ENCODE measurements at regions not wholly inside any gene's neighbourhood (a gene's known extent, or its start where the extent isn't known, plus 50 kb on each side); places are given as distances from the start of the nearest gene placed in this dataset.

GRCh38 chr2:136356125-136357006, 238.4 kb upstream of the CXCR4 start:
- no peaks in the 10 kb centered on the region for H3K4me1 ChIP-seq (ENCODE audit: insufficient read depth, low read length)
- no peak overlapping the region for H3K27ac ChIP-seq (ENCODE audit: insufficient read length, low read depth, low read length)
- no peaks in the 10 kb centered on the region for H3K4me1 Mint-ChIP-seq
- no peak overlapping the region for H2AK5ac ChIP-seq (ENCODE audit: insufficient read length, low read length)
- no peak overlapping the region for H2BK20ac ChIP-seq (ENCODE audit: low read depth, low read length, poor library complexity, severe bottlenecking)
- H3K4me2 ChIP-seq (ENCODE audit: insufficient read depth, insufficient read length, low read length) = no peak overlapping the region
- H3K4ac ChIP-seq (ENCODE audit: low read depth, low read length) = no peak overlapping the region
- no peaks in the 10 kb centered on the region for H3K9me3 ChIP-seq (ENCODE audit: control insufficient read depth, low read depth, low read length)
- H3K18ac ChIP-seq (ENCODE audit: insufficient read length, low read depth, low read length) = no peak overlapping the region
- no peak overlapping the region for H3T11ph ChIP-seq (ENCODE audit: low read length)
- H3K27ac Mint-ChIP-seq = no peak overlapping the region
- no peaks in the 10 kb centered on the region for H3K36me3 Mint-ChIP-seq (ENCODE audit: insufficient read depth in 1 of 3, low read depth in 3 of 3)
- H3K9ac ChIP-seq (ENCODE audit: extremely low read depth, insufficient read length, low read length) = no peak overlapping the region
- no peaks in the 10 kb centered on the region for H3K23me2 ChIP-seq (ENCODE audit: insufficient read length, low read depth, low read length, poor library complexity, severe bottlenecking)
- H3K56ac ChIP-seq (ENCODE audit: insufficient read length, low read depth, low read length) = no peak overlapping the region
- H4K8ac ChIP-seq (replicated peaks; ENCODE audit: insufficient read length, low read depth, low read length) = no peak overlapping the region
- no peak overlapping the region for H4K5ac ChIP-seq (ENCODE audit: insufficient read length, low read depth, low read length)
- H4K91ac ChIP-seq (ENCODE audit: insufficient read length, low read depth, low read length) = no peak overlapping the region
- no CpG with 5 or more reads among the region's 10 CpGs for WGBS (ENCODE audit: extremely low coverage, insufficient read length, low lambda C conversion rate)
- no peak overlapping the region for H2BK12ac ChIP-seq (ENCODE audit: insufficient read length, low read depth, low read length)
- no peaks in the 10 kb centered on the region; the same call in 1 of the 2 replicates for H3K27me3 Mint-ChIP-seq (ENCODE audit: low read depth)
- no peak overlapping the region for H2AFZ ChIP-seq (ENCODE audit: low read length)
- H4K20me1 ChIP-seq (ENCODE audit: control insufficient read depth, insufficient read depth, insufficient read length) = no peaks in the 10 kb centered on the region
- H3K4me3 Mint-ChIP-seq = no peak overlapping the region
- no peaks in the 10 kb centered on the region for H3K79me1 ChIP-seq (ENCODE audit: insufficient read depth, low read depth, low read length, poor library complexity, severe bottlenecking)
- no peak for TF ChIP-seq CTCF (conservative IDR thresholded peaks at IDR 0.05)
- no peaks in the 10 kb centered on the region for H3K79me2 ChIP-seq (ENCODE audit: insufficient read depth, low read length)
- H2BK15ac ChIP-seq (ENCODE audit: low read depth, low read length) = no peak overlapping the region
- DNase-seq = no peak
- H3K9me3 Mint-ChIP-seq = no peaks in the 10 kb centered on the region; a peak in 1 of 5 replicates
- no peak overlapping the region for H3K23ac ChIP-seq (ENCODE audit: insufficient read length, low read depth, low read length)
- no peak overlapping the region for H2BK120ac ChIP-seq (ENCODE audit: low read depth, low read length, poor library complexity, severe bottlenecking)
- H3K27me3 ChIP-seq (ENCODE audit: insufficient read depth, low read length) = no peaks in the 10 kb centered on the region
- H2BK5ac ChIP-seq (ENCODE audit: insufficient read length, low read length) = no peak overlapping the region
- no peak overlapping the region for H3K14ac ChIP-seq (ENCODE audit: insufficient read depth, low read length)
